Mucosa of rectum (tissue), 2 donors: ENCODE measurements at regions not wholly inside any gene's neighbourhood (a gene's known extent, or its start where the extent isn't known, plus 50 kb on each side); places are given as distances from the start of the nearest gene placed in this dataset.

Experiments
- H3K27ac ChIP-seq, 2 donors: one replicate each; pipeline ENCODE4 v1.7.0; 2013; ENCODE audit warnings: inconsistent platforms in 2 of 2, low read depth in 2 of 2, low read length in 2 of 2
- H3K27me3 ChIP-seq, 2 donors: one replicate each; pipeline ENCODE4 v1.7.0; 2013; ENCODE audit warnings: low read length in 2 of 2; ENCODE audit not compliant: control insufficient read depth in 2 of 2, insufficient read depth in 2 of 2
- H3K36me3 ChIP-seq, 2 donors: one replicate each; pipeline ENCODE4 v1.7.0; 2013; ENCODE audit warnings: low read length in 2 of 2; ENCODE audit not compliant: control insufficient read depth in 2 of 2, insufficient read depth in 2 of 2
- H3K4me1 ChIP-seq, 2 donors: one replicate each; pipeline ENCODE4 v1.7.0; 2013; ENCODE audit warnings: low read length in 2 of 2, mild to moderate bottlenecking in 1 of 2; ENCODE audit not compliant: control insufficient read depth in 2 of 2, insufficient read depth in 2 of 2
- H3K4me3 ChIP-seq, 2 donors: one replicate each; pipeline ENCODE4 v1.7.0; 2013; ENCODE audit warnings: low read length in 2 of 2
- H3K9ac ChIP-seq, 2 donors: one replicate each; pipeline ENCODE4 v1.7.0; 2013; ENCODE audit warnings: low read length in 2 of 2, low read depth in 1 of 2, mild to moderate bottlenecking in 1 of 2
- H3K9me3 ChIP-seq, 2 donors: one replicate each; pipeline ENCODE4 v1.7.0; 2013; ENCODE audit warnings: low read length in 2 of 2; ENCODE audit not compliant: control insufficient read depth in 2 of 2
- donor health status: healthy.
- donor health status: Normal muscosa, but diverticular disease.

GRCh38 chr18:26745288-26746181 is 120.0 kb downstream of the AQP4 start:
- Histone ChIP-seq H3K4me3 (no peak overlapping the region), H3K9ac (no peak overlapping the region), H3K36me3 (no peaks in the 10 kb centered on the region), H3K9me3 (no peaks in the 10 kb centered on the region), H3K4me1 (no peaks in the 10 kb centered on the region), H3K27me3 (no peaks in the 10 kb centered on the region), H3K27ac (no peak overlapping the region)

GRCh38 chr18:26741758-26742157 is 123.7 kb downstream of the AQP4 start:
- no peaks in the 10 kb centered on the region for H3K4me1 ChIP-seq
- H3K27ac ChIP-seq, result no peak overlapping the region
- no peak overlapping the region for H3K9ac ChIP-seq
- H3K4me3 ChIP-seq, result no peak overlapping the region
- H3K9me3 ChIP-seq, result no peaks in the 10 kb centered on the region
- no peaks in the 10 kb centered on the region for H3K27me3 ChIP-seq
- H3K36me3 ChIP-seq, result no peaks in the 10 kb centered on the region

- Histone ChIP-seq H3K4me1 (no peaks in the 10 kb centered on the region), H3K27ac (no peak overlapping the region), H3K9me3 (no peaks in the 10 kb centered on the region), H3K36me3 (no peaks in the 10 kb centered on the region), H3K4me3 (no peak overlapping the region), H3K9ac (no peak overlapping the region), H3K27me3 (no peaks in the 10 kb centered on the region)
Measured at GRCh38 chr18:26741048-26741447, 124.5 kb downstream of the AQP4 start.

- Histone ChIP-seq H3K4me1 (no peaks in the 10 kb centered on the region), H3K27ac (no peak overlapping the region), H3K9ac (no peak overlapping the region), H3K9me3 (no peaks in the 10 kb centered on the region), H3K27me3 (no peaks in the 10 kb centered on the region), H3K36me3 (no peaks in the 10 kb centered on the region), H3K4me3 (no peak overlapping the region)
Measured at GRCh38 chr18:26740396-26740795, 125.1 kb downstream of the AQP4 start.

- H3K9me3 ChIP-seq, result no peaks in the 10 kb centered on the region
- no peak overlapping the region for H3K9ac ChIP-seq
- no peak overlapping the region for H3K27ac ChIP-seq
- H3K27me3 ChIP-seq, result no peaks in the 10 kb centered on the region
- H3K4me3 ChIP-seq, result no peak overlapping the region
- H3K36me3 ChIP-seq, result no peaks in the 10 kb centered on the region
- no peaks in the 10 kb centered on the region for H3K4me1 ChIP-seq
Measured at GRCh38 chr18:26738706-26739105, 126.8 kb downstream of the AQP4 start.

- H3K27me3 ChIP-seq, result no peaks in the 10 kb centered on the region
- no peaks in the 10 kb centered on the region for H3K9me3 ChIP-seq
- no peak overlapping the region for H3K4me3 ChIP-seq
- no peak overlapping the region for H3K27ac ChIP-seq
- no peaks in the 10 kb centered on the region for H3K36me3 ChIP-seq
- no peak overlapping the region for H3K9ac ChIP-seq
- no peaks in the 10 kb centered on the region for H3K4me1 ChIP-seq
Measured at GRCh38 chr18:26736301-26736700, 129.2 kb downstream of the AQP4 start.

GRCh38 chr18:26734760-26735159 is 130.7 kb downstream of the AQP4 start:
- Histone ChIP-seq H3K4me3 (no peak overlapping the region), H3K4me1 (no peaks in the 10 kb centered on the region), H3K27me3 (no peaks in the 10 kb centered on the region), H3K9me3 (no peaks in the 10 kb centered on the region), H3K27ac (no peak overlapping the region), H3K36me3 (no peaks in the 10 kb centered on the region), H3K9ac (no peak overlapping the region)

- Histone ChIP-seq H3K9me3 (no peaks in the 10 kb centered on the region), H3K9ac (no peak overlapping the region), H3K4me3 (no peak overlapping the region), H3K4me1 (no peaks in the 10 kb centered on the region), H3K36me3 (no peaks in the 10 kb centered on the region), H3K27me3 (no peaks in the 10 kb centered on the region), H3K27ac (no peak overlapping the region)
Measured at GRCh38 chr18:26729449-26729848, 136.1 kb downstream of the AQP4 start.

- H3K27me3 ChIP-seq, result no peaks in the 10 kb centered on the region
Measured at GRCh38 chr18:26729008-26729407, 136.5 kb downstream of the AQP4 start.

GRCh38 chr18:26723981-26724380 is 141.5 kb downstream of the AQP4 start:
- Histone ChIP-seq H3K9ac (no peak overlapping the region), H3K36me3 (no peaks in the 10 kb centered on the region)

More at GRCh38 chr18:26729008-26729407, 136.5 kb downstream of the AQP4 start:
- Histone ChIP-seq H3K4me1 (no peaks in the 10 kb centered on the region), H3K36me3 (no peaks in the 10 kb centered on the region), H3K9ac (no peak overlapping the region), H3K27ac (no peak overlapping the region), H3K4me3 (no peak overlapping the region), H3K9me3 (no peaks in the 10 kb centered on the region)

More at GRCh38 chr18:26723981-26724380, 141.5 kb downstream of the AQP4 start:
- Histone ChIP-seq H3K9me3 (no peaks in the 10 kb centered on the region), H3K4me3 (no peak overlapping the region), H3K4me1 (no peaks in the 10 kb centered on the region), H3K27me3 (no peaks in the 10 kb centered on the region), H3K27ac (no peak overlapping the region)
